Lower leg skin (tissue), 4 donors: ENCODE measurements at regions not wholly inside any gene's neighbourhood (a gene's known extent, or its start where the extent isn't known, plus 50 kb on each side); places are given as distances from the start of the nearest gene placed in this dataset.

Experiments used
- DNase-seq, 2 donors: peaks; one replicate each; pipeline ENCODE4 v3.0.0-alpha.2; 2019; ENCODE audit warnings: low spot score in 2 of 2
- H3K4me3 ChIP-seq: fragments of 200-600 bp; sonication (generic); 2 replicates; pipeline ENCODE4 v1.5.1; 2017; ENCODE audit warnings: mild to moderate bottlenecking, low read depth; ENCODE audit not compliant: poor library complexity, severe bottlenecking
- CTCF ChIP-seq, 3 donors: fragments of 450-650 bp; IDR thresholded peaks; one replicate each; pipeline ENCODE4 v1.5.1; 2016; ENCODE audit warnings: antibody characterized with exemption in 3 of 3, mild to moderate bottlenecking in 3 of 3, moderate library complexity in 2 of 3
- POLR2A ChIP-seq, 2 donors: fragments of 450-650 bp; IDR thresholded peaks; one replicate each; pipeline ENCODE4 v1.6.1; 2016 to 2017; ENCODE audit warnings: antibody characterized with exemption in 2 of 2, mild to moderate bottlenecking in 1 of 2, moderate library complexity in 1 of 2
- WGBS, 2 donors: methylation state at CpG; one replicate each; pipeline ENCODE4 v1.1.5; 2018; 5-methylcytosine and 5-hydroxymethylcytosine counted together
- intact Hi-C: fragments of 100-400 bp; cut with DNase I; formaldehyde crosslinking; loops from one replicate; pipeline ENCODE4 v1.15.0; 2023; ENCODE audit warnings: low total_unique reads

GRCh38 chr10:2915412-2915811 is 151.9 kb upstream of the PFKP start:
- no peak for DNase-seq
- intact Hi-C loops, result no loop called here
- no peak for TF ChIP-seq CTCF (IDR thresholded peaks at IDR 0.05)
- TF ChIP-seq POLR2A (IDR thresholded peaks at IDR 0.05), result no peak
- no peak overlapping the region for H3K4me3 ChIP-seq
- 89 to 91% methylated on average over 11 of the region's 11 CpGs for WGBS, 2 donors

- intact Hi-C loops, result no loop called here
- no peak for DNase-seq
- 83 to 92% methylated on average over 5 of the region's 5 CpGs for WGBS, 2 donors
- H3K4me3 ChIP-seq, result no peak overlapping the region
- TF ChIP-seq POLR2A (IDR thresholded peaks at IDR 0.05), result no peak
Measured at GRCh38 chr10:2914741-2915140, 152.6 kb upstream of the PFKP start.

- WGBS, 2 donors, result 65 to 75% methylated on average over 4 of the region's 4 CpGs
- TF ChIP-seq CTCF (IDR thresholded peaks at IDR 0.05) (no peak), POLR2A (IDR thresholded peaks at IDR 0.05) (no peak)
- DNase-seq, result no peak
- H3K4me3 ChIP-seq, result no peak overlapping the region
- intact Hi-C loops, result no loop called here
Measured at GRCh38 chr10:2913474-2913873, 153.9 kb upstream of the PFKP start.

- no peak overlapping the region for H3K4me3 ChIP-seq
- TF ChIP-seq POLR2A (IDR thresholded peaks at IDR 0.05) (no peak), CTCF (IDR thresholded peaks at IDR 0.05) (no peak)
- intact Hi-C loops, result no loop called here
- WGBS, 2 donors, result 64 to 67% methylated on average over 3 of the region's 3 CpGs
- DNase-seq, result no peak
Measured at GRCh38 chr10:2910656-2911055, 156.7 kb upstream of the PFKP start.

- intact Hi-C loops, result no loop called here
- no peak for TF ChIP-seq POLR2A (IDR thresholded peaks at IDR 0.05)
- no peak for TF ChIP-seq CTCF (IDR thresholded peaks at IDR 0.05)
- DNase-seq, result no peak
- 86 to 88% methylated on average over 5 of the region's 5 CpGs for WGBS, 2 donors
- H3K4me3 ChIP-seq, result no peak overlapping the region
Measured at GRCh38 chr10:2909921-2910320, 157.4 kb upstream of the PFKP start.

- DNase-seq, result no peak
- intact Hi-C loops, result no loop called here
- WGBS, 2 donors, result 53 to 61% methylated on average over 19 of the region's 19 CpGs
- H3K4me3 ChIP-seq, result no peak overlapping the region
- TF ChIP-seq POLR2A (IDR thresholded peaks at IDR 0.05) (no peak), CTCF (IDR thresholded peaks at IDR 0.05) (no peak)
Measured at GRCh38 chr10:2908851-2909630, 158.3 kb upstream of the PFKP start.
